ENCODE measurements at regions not wholly inside any gene's neighbourhood (a gene's known extent, or its start where the extent isn't known, plus 50 kb on each side); places are given as distances from the start of the nearest gene placed in this dataset.
"Not testable (repeated sequence)": the region's sequence is repeated elsewhere in the genome, so short reads cannot be mapped to it uniquely, and the experiment has no call there.

- no peak for DNase-seq
Measured at GRCh38 chr14:55902241-55902640, 216.0 kb upstream of the PELI2 start.

- no peak for DNase-seq
Measured at GRCh38 chr14:55904086-55904485, 214.1 kb upstream of the PELI2 start.

GRCh38 chr14:55908106-55908505, 210.1 kb upstream of the PELI2 start:
- no peak for DNase-seq

GRCh38 chr14:55909879-55910278, 208.3 kb upstream of the PELI2 start:
- no peak for DNase-seq

- no peak for DNase-seq
Measured at GRCh38 chr14:55910601-55911243, 207.5 kb upstream of the PELI2 start.

GRCh38 chr14:55911776-55912175, 206.4 kb upstream of the PELI2 start:
- DNase-seq: no peak

- DNase-seq: no peak
Measured at GRCh38 chr14:55912344-55912743, 205.9 kb upstream of the PELI2 start.

GRCh38 chr14:55913324-55914025, 204.7 kb upstream of the PELI2 start:
- DNase-seq: no peak

GRCh38 chr14:55914771-55915170, 203.4 kb upstream of the PELI2 start:
- no peak for DNase-seq

GRCh38 chr14:55915456-55915855, 202.8 kb upstream of the PELI2 start:
- no peak for DNase-seq

GRCh38 chr14:55919800-55920199, 198.4 kb upstream of the PELI2 start:
- DNase-seq: not testable (repeated sequence)

GRCh38 chr14:55921511-55921910, 196.7 kb upstream of the PELI2 start:
- no peak for DNase-seq

GRCh38 chr14:55926007-55926406, 192.2 kb upstream of the PELI2 start:
- no peak for DNase-seq

- no peak for DNase-seq
Measured at GRCh38 chr14:55927028-55927427, 191.2 kb upstream of the PELI2 start.

- DNase-seq: no peak
Measured at GRCh38 chr14:55928276-55928675, 189.9 kb upstream of the PELI2 start.

GRCh38 chr14:55929136-55929535, 189.1 kb upstream of the PELI2 start:
- no peak for DNase-seq

GRCh38 chr14:55930016-55930784, 188.0 kb upstream of the PELI2 start:
- no peak for DNase-seq

- DNase-seq: no peak
Measured at GRCh38 chr14:55936691-55937090, 181.5 kb upstream of the PELI2 start.

GRCh38 chr14:55938249-55938791, 179.9 kb upstream of the PELI2 start:
- no peak for DNase-seq

GRCh38 chr14:55942076-55942654, 176.0 kb upstream of the PELI2 start:
- no peak for DNase-seq

- no peak for DNase-seq
Measured at GRCh38 chr14:55942826-55943225, 175.4 kb upstream of the PELI2 start.

- no peak for DNase-seq
Measured at GRCh38 chr14:55944757-55945156, 173.5 kb upstream of the PELI2 start.

- DNase-seq: no peak
Measured at GRCh38 chr14:55946231-55946630, 172.0 kb upstream of the PELI2 start.
